ENCODE measurements at regions not wholly inside any gene's neighbourhood (a gene's known extent, or its start where the extent isn't known, plus 50 kb on each side); places are given as distances from the start of the nearest gene placed in this dataset.

- Histone ChIP-seq H4K20me1 (ENCODE audit: insufficient read depth, low read length) (no peaks in the 10 kb centered on the region), H3K4me2 (ENCODE audit: low read depth, low read length) (no peak overlapping the region), H3K9me3 (ENCODE audit: low read length) (no peaks in the 10 kb centered on the region), H3K79me2 (ENCODE audit: insufficient read depth, low read length) (no peaks in the 10 kb centered on the region), H3K4me3 (replicated peaks in 1 of 3; ENCODE audit: insufficient read depth in 1 of 3, low read depth in 2 of 3, low read length in 3 of 3) (no peak overlapping the region), H3K36me3 (replicated peaks in 1 of 2; ENCODE audit: control insufficient read depth in 1 of 2, insufficient read depth in 2 of 2, low read length in 2 of 2) (no peaks in the 10 kb centered on the region), H2AFZ (ENCODE audit: low read length) (no peak overlapping the region), H3K27me3 (ENCODE audit: control insufficient read depth in 1 of 2, insufficient read depth in 2 of 2, low read length in 2 of 2) (peaks cover 0 to 3% of the 10 kb centered on the region in 2 experiments; a peak in 2 of 5 replicates), H3K9ac (ENCODE audit: insufficient read depth, low read depth, low read length) (no peak overlapping the region), H3K27ac (ENCODE audit: extremely low read length, insufficient read depth, low read length) (no peak overlapping the region), H3K4me1 (ENCODE audit: insufficient read depth, low read length) (no peaks in the 10 kb centered on the region)
- TF ChIP-seq ZNF576 (CRISPR knock-in tag; IDR thresholded peaks at IDR 0.05) (no peak), MLLT10 (CRISPR knock-in tag; IDR thresholded peaks at IDR 0.05) (no peak), ZSCAN12 (CRISPR knock-in tag; IDR thresholded peaks at IDR 0.05) (no peak), CHD4 (IDR thresholded peaks at IDR 0.05; ENCODE audit: borderline replicate concordance, low read length) (no peak), CEBPB (IDR thresholded peaks at IDR 0.05; ENCODE audit: borderline replicate concordance, low read depth, low read length) (peak; percentile 82), SIX1 (CRISPR knock-in tag; IDR thresholded peaks at IDR 0.05; ENCODE audit: borderline replicate concordance) (no peak), HOXD1 (CRISPR knock-in tag; IDR thresholded peaks at IDR 0.05) (no peak)
- TF ChIP-seq, protein P1, sequence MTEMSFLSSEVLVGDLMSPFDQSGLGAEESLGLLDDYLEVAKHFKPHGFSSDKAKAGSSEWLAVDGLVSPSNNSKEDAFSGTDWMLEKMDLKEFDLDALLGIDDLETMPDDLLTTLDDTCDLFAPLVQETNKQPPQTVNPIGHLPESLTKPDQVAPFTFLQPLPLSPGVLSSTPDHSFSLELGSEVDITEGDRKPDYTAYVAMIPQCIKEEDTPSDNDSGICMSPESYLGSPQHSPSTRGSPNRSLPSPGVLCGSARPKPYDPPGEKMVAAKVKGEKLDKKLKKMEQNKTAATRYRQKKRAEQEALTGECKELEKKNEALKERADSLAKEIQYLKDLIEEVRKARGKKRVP (CRISPR knock-in tag; IDR thresholded peaks at IDR 0.05), result no peak
- BruUV-seq (replicated peaks), result no TSS peak
- WGBS (ENCODE audit: low lambda C conversion rate), result 37% methylated on average over 6 of the region's 6 CpGs
- DNase-seq (ENCODE audit: low spot score), result no peak
- POLR2A ChIA-PET, result no interaction called here
- no peak for ATAC-seq
- intact Hi-C loops (cut with micrococcal nuclease; ENCODE audit: unreplicated experiment) (no loop called here), in situ Hi-C loops (cut with HindIII; ENCODE audit: extremely low pct_ligation_motif_present, low pct_unique_long_range_greater_than_20kb) (no loop called here)
- CTCF ChIA-PET (ENCODE audit: low intra/inter-chr PET ratio, low total read pairs), result no interaction called here
- FAIRE-seq, result no peak
Observed at GRCh38 chr20:22257912-22258311, 326.5 kb downstream of the FOXA2 start.

Measured in HepG2 (cell line).